HG02970 (cell line): ENCODE measurements at regions not wholly inside any gene's neighbourhood (a gene's known extent, or its start where the extent isn't known, plus 50 kb on each side); places are given as distances from the start of the nearest gene placed in this dataset.

ENCODE experiments used
- ATAC-seq: cut with Tn5 transposase; IDR thresholded peaks from one replicate; pipeline ENCODE4 v1.9.1; 2021; ENCODE audit warnings: mild to moderate bottlenecking, moderate library complexity, moderate number of reproducible peaks; ENCODE audit not compliant: unreplicated experiment, low FRiP score

GRCh38 chr4:96295143-96295741, 455.3 kb downstream of the PDHA2 start:
- ATAC-seq, result no peak

- no peak for ATAC-seq
These were observed 461.8 kb downstream of the PDHA2 start for GRCh38 chr4:96301715-96302114.

- no peak for ATAC-seq
These were observed 465.1 kb downstream of the PDHA2 start for GRCh38 chr4:96305030-96305429.

GRCh38 chr4:96312046-96312685, 472.3 kb downstream of the PDHA2 start:
- no peak for ATAC-seq

- no peak for ATAC-seq
These were observed 475.9 kb downstream of the PDHA2 start for GRCh38 chr4:96315815-96316214.

- ATAC-seq, result no peak
These were observed 476.9 kb downstream of the PDHA2 start for GRCh38 chr4:96316776-96317175.

GRCh38 chr4:96317891-96318290, 478.0 kb downstream of the PDHA2 start:
- no peak for ATAC-seq

- ATAC-seq, result no peak
These were observed 487.0 kb downstream of the PDHA2 start for GRCh38 chr4:96326846-96327245.

GRCh38 chr4:96342196-96342595, 502.3 kb downstream of the PDHA2 start:
- ATAC-seq, result no peak

GRCh38 chr4:96342790-96343455, 503.0 kb downstream of the PDHA2 start:
- ATAC-seq, result no peak

- ATAC-seq, result no peak
These were observed 503.9 kb downstream of the PDHA2 start for GRCh38 chr4:96343836-96344235.

GRCh38 chr4:96347582-96347981, 507.7 kb downstream of the PDHA2 start:
- no peak for ATAC-seq

- ATAC-seq, result no peak
These were observed 512.2 kb downstream of the PDHA2 start for GRCh38 chr4:96352051-96352517.

- ATAC-seq, result no peak
These were observed 514.3 kb downstream of the PDHA2 start for GRCh38 chr4:96354036-96354712.

- no peak for ATAC-seq
These were observed 515.5 kb downstream of the PDHA2 start for GRCh38 chr4:96355414-96355813.

- ATAC-seq, result no peak
These were observed 516.9 kb downstream of the PDHA2 start for GRCh38 chr4:96356591-96357370.

- no peak for ATAC-seq
These were observed 526.7 kb downstream of the PDHA2 start for GRCh38 chr4:96366632-96367031.

- ATAC-seq, result no peak
These were observed 535.5 kb downstream of the PDHA2 start for GRCh38 chr4:96375367-96375766.

- ATAC-seq, result no peak
These were observed 539.6 kb downstream of the PDHA2 start for GRCh38 chr4:96379524-96379923.

- ATAC-seq, result no peak
These were observed 540.2 kb downstream of the PDHA2 start for GRCh38 chr4:96380106-96380505.
